IMR-90 (cell line): ENCODE measurements at regions not wholly inside any gene's neighbourhood (a gene's known extent, or its start where the extent isn't known, plus 50 kb on each side); places are given as distances from the start of the nearest gene placed in this dataset.
A peak's percentile ranks its signal among the peaks of the same experiment; 100 is the strongest.

ENCODE experiments used
- ATAC-seq: fragments of 200-7000 bp; cut with Tn5 transposase; 2 replicates; pipeline ENCODE4 v1.9.1; 2020; ENCODE audit warnings: low read depth, mild to moderate bottlenecking, moderate library complexity
- BruUV-seq: library from RNA; stranded (reverse); fragments of 400-500 nt; replicated peaks from 2 replicates; lab custom pipeline; 2021; lab: Mats Ljungman, UMichigan
- CTCF ChIA-PET: fragments of 300-600 bp; formaldehyde crosslinking; extraction: SDS; loops from one replicate; lab custom pipeline; 2021; ENCODE audit warnings: antibody characterized with exemption; lab: Yijun Ruan, JAX
- POLR2A ChIA-PET: fragments of 300-600 bp; sonication (Branson Sonifier 250); formaldehyde crosslinking; loops from one replicate; lab custom pipeline; 2022; ENCODE audit warnings: antibody characterized with exemption; ENCODE audit not compliant: unreplicated experiment; lab: Charles Lee
- DNase-seq: peaks from one replicate; pipeline ENCODE4 v3.0.0; 2013
- H2AFZ ChIP-seq: replicated peaks from 2 replicates; pipeline ENCODE3; 2013; ENCODE audit warnings: low read length, mild to moderate bottlenecking; ENCODE audit not compliant: poor library complexity
- H2AK5ac ChIP-seq: 2 replicates; pipeline ENCODE4 v1.6.1; 2013; ENCODE audit warnings: low read depth, low read length, inconsistent platforms
- H2AK9ac ChIP-seq: replicated peaks from 2 replicates; pipeline ENCODE3; 2013; ENCODE audit warnings: mild to moderate bottlenecking, low read depth, low read length, moderate library complexity; ENCODE audit not compliant: poor library complexity
- H2BK120ac ChIP-seq: 2 replicates; pipeline ENCODE4 v1.6.1; 2013; ENCODE audit warnings: low read depth, low read length, inconsistent platforms
- H2BK15ac ChIP-seq: 3 replicates; pipeline ENCODE4 v1.6.1; 2013; ENCODE audit warnings: low read depth, low read length, inconsistent platforms
- H2BK20ac ChIP-seq: 2 replicates; pipeline ENCODE4 v1.6.1; 2013; ENCODE audit warnings: low read depth, mild to moderate bottlenecking, inconsistent platforms, low read length, moderate library complexity
- H2BK5ac ChIP-seq: 2 replicates; pipeline ENCODE4 v1.6.1; 2013; ENCODE audit warnings: mild to moderate bottlenecking, low read depth, low read length, inconsistent platforms; ENCODE audit not compliant: poor library complexity, severe bottlenecking
- H3K14ac ChIP-seq: replicated peaks from 2 replicates; pipeline ENCODE4 v1.6.1; 2013; ENCODE audit warnings: low read depth, low read length, inconsistent platforms
- H3K18ac ChIP-seq: 2 replicates; pipeline ENCODE4 v1.6.1; 2013; ENCODE audit warnings: low read depth, low read length, control low read depth
- H3K23ac ChIP-seq: 2 replicates; pipeline ENCODE4 v1.6.1; 2013; ENCODE audit warnings: low read depth, low read length, inconsistent platforms
- H3K27ac ChIP-seq: 2 replicates; pipeline ENCODE4 v1.5.1; 2013; ENCODE audit warnings: mild to moderate bottlenecking, control low read depth, low read length; ENCODE audit not compliant: insufficient read depth
- H3K27me3 ChIP-seq: 2 replicates; pipeline ENCODE4 v1.6.1; 2013; ENCODE audit warnings: low read length; ENCODE audit not compliant: control insufficient read depth, insufficient read depth
- H3K36me3 ChIP-seq: 2 replicates; pipeline ENCODE4 v1.6.1; 2013; ENCODE audit warnings: low read length, mixed read lengths; ENCODE audit not compliant: control insufficient read depth, insufficient read depth
- H3K4ac ChIP-seq: 2 replicates; pipeline ENCODE4 v1.6.1; 2013; ENCODE audit warnings: low read depth, low read length, inconsistent platforms
- H3K4me1 ChIP-seq: 2 replicates; pipeline ENCODE4 v1.6.1; 2013; ENCODE audit warnings: low read length, mixed read lengths; ENCODE audit not compliant: control insufficient read depth, insufficient read depth
- H3K4me2 ChIP-seq: 2 replicates; pipeline ENCODE4 v1.6.1; 2013; ENCODE audit warnings: low read depth, mild to moderate bottlenecking, control low read depth, low read length, moderate library complexity
- H3K4me3 ChIP-seq: 2 replicates; pipeline ENCODE4 v1.5.1; 2013; ENCODE audit warnings: low read depth, mild to moderate bottlenecking, control low read depth, low read length, moderate library complexity; ENCODE audit not compliant: insufficient read depth
- H3K56ac ChIP-seq: 2 replicates; pipeline ENCODE4 v1.6.1; 2013; ENCODE audit warnings: low read length, inconsistent platforms; ENCODE audit not compliant: insufficient read depth; ENCODE audit errors: extremely low read depth
- H3K79me1 ChIP-seq, 2 experiments: 2 replicates each; pipeline ENCODE4 v1.6.1; 2013; ENCODE audit warnings: low read length in 2 of 2, inconsistent platforms in 1 of 2, low read depth in 1 of 2
- H3K9ac ChIP-seq: 2 replicates; pipeline ENCODE4 v1.6.1; 2013; ENCODE audit warnings: low read depth, low read length, control low read depth
- H3K9me1 ChIP-seq: 2 replicates; pipeline ENCODE4 v1.6.1; 2013; ENCODE audit warnings: low read length, inconsistent platforms; ENCODE audit not compliant: insufficient read depth
- H3K9me3 ChIP-seq: 2 replicates; pipeline ENCODE4 v1.6.1; 2013; ENCODE audit warnings: low read length; ENCODE audit not compliant: control insufficient read depth, insufficient read depth
- H4K20me1 ChIP-seq: 2 replicates; pipeline ENCODE4 v1.6.1; 2013; ENCODE audit warnings: low read length, inconsistent platforms; ENCODE audit not compliant: insufficient read depth
- H4K5ac ChIP-seq: 2 replicates; pipeline ENCODE4 v1.6.1; 2013; ENCODE audit warnings: mild to moderate bottlenecking, low read depth, low read length, control low read depth
- H4K8ac ChIP-seq, 2 experiments: 2 replicates each; pipeline ENCODE4 v1.6.1; 2013; ENCODE audit warnings: low read depth in 2 of 2, low read length in 2 of 2, control low read depth in 1 of 2, inconsistent platforms in 1 of 2
- H4K91ac ChIP-seq: 2 replicates; pipeline ENCODE4 v1.6.1; 2013; ENCODE audit warnings: low read depth, low read length, inconsistent platforms; ENCODE audit not compliant: insufficient read depth
- BHLHE40 ChIP-seq: fragments of 150-350 bp; IDR thresholded peaks from 2 replicates; pipeline ENCODE4 v1.6.1; 2016; ENCODE audit warnings: mild to moderate bottlenecking, low read depth, low read length
- CEBPB ChIP-seq: IDR thresholded peaks from 2 replicates; pipeline ENCODE4 v1.6.1; 2012; ENCODE audit warnings: low read depth, low read length, improper control_type of control experiment
- CHD1 ChIP-seq: IDR thresholded peaks from 2 replicates; pipeline ENCODE4 v1.6.1; 2012; ENCODE audit warnings: low read depth, low read length, improper control_type of control experiment
- CTCF ChIP-seq: conservative IDR thresholded peaks from 2 replicates; pipeline ENCODE4 v1.5.1; 2012; ENCODE audit warnings: mild to moderate bottlenecking, low read depth, low read length, improper control_type of control experiment
- FOS ChIP-seq: fragments of 150-350 bp; IDR thresholded peaks from 2 replicates; pipeline ENCODE4 v1.6.1; 2016; ENCODE audit warnings: low read depth, low read length
- MAFK ChIP-seq: IDR thresholded peaks from 2 replicates; pipeline ENCODE4 v1.6.1; 2012; ENCODE audit warnings: low read depth, low read length, improper control_type of control experiment
- MAZ ChIP-seq: IDR thresholded peaks from 2 replicates; pipeline ENCODE4 v1.6.1; 2012; ENCODE audit warnings: low read depth, mild to moderate bottlenecking, low read length, improper control_type of control experiment, moderate library complexity, borderline replicate concordance
- NFE2L2 ChIP-seq: fragments of 150-350 bp; IDR thresholded peaks from 2 replicates; pipeline ENCODE4 v1.6.1; 2016; ENCODE audit warnings: low read depth, mild to moderate bottlenecking, low read length
- RAD21 ChIP-seq: IDR thresholded peaks from 2 replicates; pipeline ENCODE4 v1.6.1; 2012; ENCODE audit warnings: low read length, improper control_type of control experiment
- RCOR1 ChIP-seq: IDR thresholded peaks from 2 replicates; pipeline ENCODE4 v1.6.1; 2012; ENCODE audit warnings: mild to moderate bottlenecking, low read length, improper control_type of control experiment; ENCODE audit not compliant: insufficient replicate concordance
- SMC3 ChIP-seq: fragments of 150-350 bp; IDR thresholded peaks from 2 replicates; pipeline ENCODE4 v1.6.1; 2016; ENCODE audit warnings: low read depth, mild to moderate bottlenecking, antibody characterized with exemption, low read length, moderate library complexity
- WGBS, 2 experiments: methylation state at CpG; one replicate each; pipeline versions ENCODE4 v1.1.5 to v1.1.7; 2013; ENCODE audit warnings: missing lambda C conversion rate in 2 of 2; ENCODE audit not compliant: insufficient read length in 1 of 2; ENCODE audit errors: extremely low coverage in 2 of 2; 5-methylcytosine and 5-hydroxymethylcytosine counted together
- dilution Hi-C: fragments of 300-500 bp; cut with HindIII; formaldehyde crosslinking; loops from one replicate; pipeline ENCODE4 v1.14.3; 2018; ENCODE audit warnings: low sequenced_read_pairs; ENCODE audit not compliant: unreplicated experiment
- in situ Hi-C: fragments of 300-500 bp; cut with MboI; formaldehyde crosslinking; loops from 3 replicates; pipeline ENCODE4 v1.14.3; 2019; ENCODE audit warnings: low sequenced_read_pairs, inconsistent platforms, mixed read lengths
- intact Hi-C: fragments of 100-400 bp; cut with micrococcal nuclease; formaldehyde crosslinking; loops from 2 replicates; pipeline ENCODE4 v1.10.0; 2022

- Histone ChIP-seq H2BK15ac (peak overlapping the region; percentile 38; the same call in 1 of the 3 replicates), H3K9me3 (no peaks in the 10 kb centered on the region), H2AK9ac (no peak overlapping the region), H3K23ac (peak overlapping the region; percentile 80), H2AFZ (peak overlapping the region; percentile 70), H4K91ac (peak overlapping the region; percentile 86), H2AK5ac (peak overlapping the region; percentile 28; the same call in 1 of the 2 replicates), H3K36me3 (no peaks in the 10 kb centered on the region), H3K14ac (peak overlapping the region; percentile 75), H3K27ac (peak overlapping the region; percentile 53), H3K9me1 (peaks cover 18% of the 10 kb centered on the region), H2BK20ac (peak overlapping the region; percentile 95), H3K4me1 (peaks cover 25% of the 10 kb centered on the region), H3K79me1 (no peaks in the 10 kb centered on the region), H3K4me3 (no peak overlapping the region), H4K20me1 (no peaks in the 10 kb centered on the region), H3K4ac (peak overlapping the region; percentile 79), H4K5ac (peak overlapping the region; percentile 17; the same call in 1 of the 2 replicates), H3K18ac (peak overlapping the region; percentile 42; the same call in 1 of the 2 replicates), H2BK5ac (peak overlapping the region; percentile 25), H2BK120ac (peak overlapping the region; percentile 96), H3K27me3 (no peaks in the 10 kb centered on the region), H3K4me2 (no peak overlapping the region), H4K8ac (peak overlapping the region; percentile 22 to 83; a peak in 3 of 4 replicates), H3K9ac (peak overlapping the region; percentile 16; the same call in 1 of the 2 replicates), H3K56ac (peak overlapping the region; percentile 58; the same call in 1 of the 2 replicates)
- POLR2A ChIA-PET: no interaction called here
- intact Hi-C loops (no loop called here), dilution Hi-C loops (no loop called here), in situ Hi-C loops (no loop called here)
- DNase-seq (no peak), ATAC-seq (no peak)
- CTCF ChIA-PET: interaction anchor here (1.1 to 1.2 kb wide), 2 partner anchors 13 to 27 kb away, joined by 3 to 4 read pairs; no protein-coding TSS in a partner anchor
- no peak for TF ChIP-seq CHD1
- no peak for TF ChIP-seq SMC3
- no peak for TF ChIP-seq CTCF
- TF ChIP-seq MAZ: no peak
- no peak for TF ChIP-seq FOS
- TF ChIP-seq BHLHE40: no peak
- no peak for TF ChIP-seq MAFK
- TF ChIP-seq RCOR1: no peak
- TF ChIP-seq CEBPB: no peak
- TF ChIP-seq RAD21: no peak
- TF ChIP-seq NFE2L2: no peak
- 100% methylated on average over 2 of the region's 4 CpGs; no CpG with 5 or more reads in 1 of the 2 experiments for WGBS, 2 experiments
- BruUV-seq: no TSS peak
These were observed 168.4 kb downstream of the TTC32 start for GRCh38 chr2:19733390-19733789.
